ENCODE measurements at regions not wholly inside any gene's neighbourhood (a gene's known extent, or its start where the extent isn't known, plus 50 kb on each side); places are given as distances from the start of the nearest gene placed in this dataset.

- no peak for TF ChIP-seq CTCF (IDR thresholded peaks at IDR 0.05)
- no peak for TF ChIP-seq POLR2A (IDR thresholded peaks at IDR 0.05)
These were observed 203.8 kb downstream of the RASSF9 start for GRCh38 chr12:85632390-85632789.

Data from lower leg skin (tissue), 3 donors.